Panc1 (cell line): ENCODE measurements at regions not wholly inside any gene's neighbourhood (a gene's known extent, or its start where the extent isn't known, plus 50 kb on each side); places are given as distances from the start of the nearest gene placed in this dataset.

Experiments
- ATAC-seq: fragments of 200-7000 bp; cut with Tn5 transposase; 2 replicates; pipeline ENCODE4 v1.9.1; 2020; ENCODE audit warnings: mild to moderate bottlenecking, moderate library complexity
- BruUV-seq: library from RNA; stranded (reverse); fragments of 400-500 nt; replicated peaks from 2 replicates; lab custom pipeline; 2021; lab: Mats Ljungman, UMichigan
- CTCF ChIA-PET: fragments of 300-600 bp; sonication (Branson Sonifier 250); formaldehyde crosslinking; loops from one replicate; lab custom pipeline; 2022; ENCODE audit warnings: antibody characterized with exemption; lab: Charles Lee
- POLR2A ChIA-PET: fragments of 300-600 bp; sonication (Branson Sonifier 250); formaldehyde crosslinking; loops from one replicate; lab custom pipeline; 2022; ENCODE audit warnings: antibody characterized with exemption; lab: Charles Lee
- DNase-seq: peaks from one replicate; pipeline ENCODE4 v3.0.0-alpha.2; 2010; ENCODE audit warnings: low read depth, low spot score
- H3K27ac ChIP-seq: 2 replicates; pipeline ENCODE4 v1.5.1; 2011; ENCODE audit warnings: mild to moderate bottlenecking, low read length, inconsistent platforms
- H3K27me3 ChIP-seq: fragments of 200-500 bp; sonication (Bioruptor generic); 2 replicates; pipeline ENCODE4 v1.6.0; 2014; ENCODE audit warnings: low read length, inconsistent platforms; ENCODE audit not compliant: control insufficient read depth, insufficient read depth
- H3K36me3 ChIP-seq: fragments of 200-500 bp; sonication (Bioruptor generic); 2 replicates; pipeline ENCODE4 v1.5.1; 2014; ENCODE audit warnings: inconsistent platforms, mild to moderate bottlenecking, low read length, moderate library complexity; ENCODE audit not compliant: control insufficient read depth, insufficient read depth
- H3K4me1 ChIP-seq: 2 replicates; pipeline ENCODE4 v1.5.1; 2011; ENCODE audit warnings: inconsistent platforms, mild to moderate bottlenecking, low read length, moderate library complexity; ENCODE audit not compliant: control insufficient read depth, insufficient read depth
- H3K4me3 ChIP-seq, 2 experiments: 2 replicates each; pipeline ENCODE4 v1.5.1; 2011 to 2012; ENCODE audit warnings: low read depth in 2 of 2, low read length in 2 of 2, mild to moderate bottlenecking in 2 of 2, inconsistent platforms in 1 of 2, moderate library complexity in 1 of 2
- H3K9me3 ChIP-seq: fragments of 200-500 bp; sonication (Bioruptor generic); 2 replicates; pipeline ENCODE4 v1.5.1; 2014; ENCODE audit warnings: low read depth, mild to moderate bottlenecking, inconsistent platforms, low read length, moderate library complexity; ENCODE audit not compliant: control insufficient read depth, insufficient read depth
- CTCF ChIP-seq: fragments of 450-650 bp; IDR thresholded peaks from 2 replicates; pipeline ENCODE4 v1.5.1; 2017; ENCODE audit warnings: mild to moderate bottlenecking
- POLR2AphosphoS5 ChIP-seq: IDR thresholded peaks from 2 replicates; pipeline ENCODE4 v1.6.1; 2012; ENCODE audit warnings: mild to moderate bottlenecking, low read depth, low read length, moderate library complexity
- REST ChIP-seq, 2 experiments: IDR thresholded peaks; 2 replicates each; pipeline ENCODE4 v1.6.1; 2011 to 2012; ENCODE audit warnings: low read depth in 2 of 2, control low read depth in 1 of 2, low read length in 1 of 2, mild to moderate bottlenecking in 1 of 2, moderate library complexity in 1 of 2; ENCODE audit not compliant: insufficient read depth in 1 of 2
- SIN3A ChIP-seq: IDR thresholded peaks from 2 replicates; pipeline ENCODE4 v1.6.1; 2012; ENCODE audit warnings: low read depth, mild to moderate bottlenecking, low read length, moderate library complexity, borderline replicate concordance; ENCODE audit not compliant: insufficient read depth
- TCF7L2 ChIP-seq: IDR thresholded peaks from 2 replicates; pipeline ENCODE4 v1.6.1; 2011; ENCODE audit warnings: mild to moderate bottlenecking, low read depth, low read length, inconsistent platforms
- in situ Hi-C: cut with HindIII; loops from 2 replicates; pipeline ENCODE4 v1.10.0; 2016; ENCODE audit warnings: low sequenced_read_pairs, low pct_unique_long_range_greater_than_20kb
- intact Hi-C: fragments of 100-400 bp; cut with micrococcal nuclease; formaldehyde crosslinking; loops from one replicate; pipeline ENCODE4 v1.10.0; 2022; ENCODE audit not compliant: unreplicated experiment

- H3K9me3 ChIP-seq = no peaks in the 10 kb centered on the region
- ATAC-seq (no peak), DNase-seq (no peak)
- POLR2A ChIA-PET = no interaction called here
- in situ Hi-C loops = no loop called here
- H3K27ac ChIP-seq = no peak overlapping the region
- no TSS peak for BruUV-seq
- H3K36me3 ChIP-seq = no peaks in the 10 kb centered on the region; the same call in 1 of the 2 replicates
- H3K4me1 ChIP-seq = no peaks in the 10 kb centered on the region
- TF ChIP-seq REST (IDR thresholded peaks at IDR 0.05; ENCODE audit: insufficient read depth in 1 of 2, low read depth in 2 of 2, low read length in 1 of 2) (no peak), TCF7L2 (no peak), SIN3A (no peak), POLR2AphosphoS5 (no peak), CTCF (no peak)
- CTCF ChIA-PET = no interaction called here
- H3K27me3 ChIP-seq = no peaks in the 10 kb centered on the region
- intact Hi-C loops = no loop called here
- no peak overlapping the region for H3K4me3 ChIP-seq
Measured at GRCh38 chr2:240310645-240311044, 124.8 kb upstream of the GPC1 start.

- in situ Hi-C loops = no loop called here
- TF ChIP-seq CTCF (no peak), POLR2AphosphoS5 (no peak), SIN3A (no peak), TCF7L2 (no peak), REST (IDR thresholded peaks at IDR 0.05; ENCODE audit: insufficient read depth in 1 of 2, low read depth in 2 of 2, low read length in 1 of 2) (no peak)
- Histone ChIP-seq H3K4me1 (no peaks in the 10 kb centered on the region), H3K9me3 (no peaks in the 10 kb centered on the region), H3K4me3 (no peak overlapping the region), H3K36me3 (no peaks in the 10 kb centered on the region; the same call in 1 of the 2 replicates), H3K27me3 (no peaks in the 10 kb centered on the region), H3K27ac (no peak overlapping the region)
- BruUV-seq = no TSS peak
- ChIA-PET POLR2A (no interaction called here), CTCF (no interaction called here)
- no peak for ATAC-seq
- intact Hi-C loops = no loop called here
- no peak for DNase-seq
Measured at GRCh38 chr2:240311821-240312220, 123.6 kb upstream of the GPC1 start.
